ENCODE measurements at regions not wholly inside any gene's neighbourhood (a gene's known extent, or its start where the extent isn't known, plus 50 kb on each side); places are given as distances from the start of the nearest gene placed in this dataset.

DNA sequence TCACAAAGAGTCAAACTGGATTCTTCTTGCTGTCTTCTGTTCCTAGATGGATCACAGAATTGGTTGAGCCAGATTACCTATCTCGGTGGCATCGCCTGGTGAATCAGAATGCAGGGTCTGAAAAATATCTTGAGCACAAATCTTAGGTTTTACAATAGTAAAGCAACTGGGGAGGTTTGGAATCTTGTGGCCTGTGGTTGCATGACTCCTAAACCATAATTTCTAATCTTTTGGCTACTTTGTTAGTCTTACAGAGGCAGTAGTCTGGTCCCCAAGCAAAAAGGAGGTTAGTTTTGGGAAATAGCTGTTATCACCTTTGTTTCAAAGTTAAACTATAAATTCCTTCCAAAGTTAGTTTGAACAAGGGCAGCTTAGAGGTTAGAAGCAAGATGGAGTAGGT, 1488.5 kb upstream of the FLRT2 start:
- no peaks in the 10 kb centered on the region for H3K9me3 ChIP-seq (replicated peaks)
- H3K36me3 ChIP-seq: no peaks in the 10 kb centered on the region
- H3K27ac ChIP-seq: no peak overlapping the region
- H3K4me1 ChIP-seq (replicated peaks): no peaks in the 10 kb centered on the region
- DNase-seq (ENCODE audit: low read depth in 1 of 2, low spot score in 2 of 2): no peak
- H3K4me3 ChIP-seq: no peak overlapping the region
- H3K27me3 ChIP-seq (replicated peaks): no peaks in the 10 kb centered on the region

DNA sequence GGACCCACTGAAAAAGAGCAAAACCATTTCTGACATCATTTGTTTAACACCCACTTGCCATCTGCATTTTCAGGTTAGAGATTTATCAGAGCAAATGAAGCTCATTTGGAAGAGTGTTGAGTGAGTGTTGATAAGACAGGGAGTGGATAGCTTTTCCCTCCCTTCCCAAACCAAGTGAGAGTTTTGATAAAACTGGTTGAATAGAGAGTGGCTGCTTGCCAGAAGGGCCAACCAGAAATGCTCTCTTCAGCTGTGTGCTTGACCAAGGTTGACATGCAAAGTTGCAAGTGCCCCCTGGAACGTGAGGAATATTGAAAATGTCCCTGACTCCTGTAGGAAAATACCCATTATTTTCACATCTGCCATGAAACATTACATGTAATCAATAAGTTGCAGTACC, 1487.0 kb upstream of the FLRT2 start:
- Histone ChIP-seq H3K27ac (no peak overlapping the region), H3K4me3 (no peak overlapping the region), H3K27me3 (replicated peaks) (no peaks in the 10 kb centered on the region), H3K4me1 (replicated peaks) (no peaks in the 10 kb centered on the region), H3K36me3 (no peaks in the 10 kb centered on the region), H3K9me3 (replicated peaks) (no peaks in the 10 kb centered on the region)
- DNase-seq (ENCODE audit: low read depth in 1 of 2, low spot score in 2 of 2): no peak

DNA sequence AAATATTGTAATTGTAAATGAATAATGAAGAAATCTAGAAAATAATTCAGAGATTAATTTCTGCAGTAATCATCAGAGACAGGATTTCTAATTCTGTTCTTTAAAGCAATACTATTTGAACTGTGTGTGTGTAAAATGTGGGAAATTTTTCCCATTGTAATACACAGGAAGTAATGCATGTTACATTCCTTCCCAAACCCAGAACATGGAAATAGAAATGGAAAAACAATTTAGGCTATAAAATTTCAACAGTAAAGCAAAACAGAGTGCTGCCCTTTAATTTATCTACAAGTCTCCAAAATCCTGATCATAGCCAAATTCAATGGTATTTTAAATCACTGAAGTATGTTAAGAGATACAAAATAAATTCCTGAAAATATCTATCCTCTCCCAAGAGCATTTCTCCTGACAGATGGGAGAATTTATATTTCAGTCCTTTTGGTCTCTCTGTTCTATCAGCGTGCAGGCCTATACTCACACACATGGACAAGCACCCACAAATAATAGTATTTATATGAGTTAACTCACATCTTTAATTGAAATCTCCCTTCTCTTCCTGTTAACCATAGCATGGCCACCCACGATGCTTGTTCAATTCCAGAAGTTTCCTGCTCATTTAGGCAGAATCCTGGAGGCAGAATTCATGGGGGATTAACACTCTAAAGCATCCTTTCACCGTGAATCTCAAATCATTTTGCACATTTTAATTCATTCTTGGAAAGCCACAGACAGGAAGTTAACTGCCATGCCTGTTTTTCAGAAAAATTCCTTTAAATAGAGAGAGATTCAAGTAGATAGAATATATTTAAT, 1465.4 kb upstream of the FLRT2 start:
- Histone ChIP-seq H3K9me3 (replicated peaks) (no peaks in the 10 kb centered on the region), H3K4me3 (no peak overlapping the region), H3K4me1 (replicated peaks) (no peaks in the 10 kb centered on the region), H3K27ac (no peak overlapping the region), H3K36me3 (no peaks in the 10 kb centered on the region), H3K27me3 (replicated peaks) (no peaks in the 10 kb centered on the region)
- no peak for DNase-seq (ENCODE audit: low read depth in 1 of 2, low spot score in 2 of 2)

DNA sequence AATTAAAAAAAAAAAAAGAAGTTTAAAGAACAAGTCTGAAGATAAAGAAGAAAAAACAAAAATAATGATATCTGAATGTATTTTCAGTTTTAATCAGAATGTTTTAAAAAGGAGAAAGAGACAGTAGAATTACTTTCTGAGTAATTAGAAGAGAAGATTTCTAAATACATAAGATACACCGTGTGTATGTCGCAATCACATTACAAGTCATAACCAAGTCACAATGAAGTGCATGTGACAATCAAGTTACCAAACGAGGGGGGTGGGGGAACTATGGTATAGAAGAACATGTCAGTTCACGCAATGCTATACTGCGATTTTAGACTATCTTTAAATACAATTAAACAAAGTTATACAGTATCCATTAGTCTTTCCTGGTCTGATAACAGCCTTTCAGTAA, 1464.1 kb upstream of the FLRT2 start:
- Histone ChIP-seq H3K27me3 (replicated peaks) (no peaks in the 10 kb centered on the region), H3K36me3 (no peaks in the 10 kb centered on the region), H3K4me1 (replicated peaks) (no peaks in the 10 kb centered on the region), H3K4me3 (no peak overlapping the region), H3K9me3 (replicated peaks) (no peaks in the 10 kb centered on the region), H3K27ac (no peak overlapping the region)
- no peak for DNase-seq (ENCODE audit: low read depth in 1 of 2, low spot score in 2 of 2)

DNA sequence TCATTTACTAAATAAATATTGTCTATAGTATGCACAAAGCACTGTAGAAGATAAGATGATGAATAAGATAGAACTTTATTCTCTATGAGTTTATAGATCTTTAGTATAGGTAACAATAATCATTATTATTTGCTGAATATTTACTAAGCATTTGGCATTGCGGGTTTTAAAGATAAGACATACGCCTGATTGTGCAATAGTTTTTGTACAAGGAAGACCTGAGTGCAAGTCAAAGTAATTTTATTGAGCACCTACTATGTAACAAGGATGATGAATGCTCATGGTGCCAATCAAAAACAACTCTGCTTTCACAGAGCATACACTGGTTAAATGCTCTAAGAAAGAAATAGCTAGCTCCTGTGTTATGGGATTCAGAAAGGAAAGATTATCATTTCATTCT, 1461.7 kb upstream of the FLRT2 start:
- H3K4me3 ChIP-seq: no peak overlapping the region
- H3K27me3 ChIP-seq (replicated peaks): no peaks in the 10 kb centered on the region

DNA sequence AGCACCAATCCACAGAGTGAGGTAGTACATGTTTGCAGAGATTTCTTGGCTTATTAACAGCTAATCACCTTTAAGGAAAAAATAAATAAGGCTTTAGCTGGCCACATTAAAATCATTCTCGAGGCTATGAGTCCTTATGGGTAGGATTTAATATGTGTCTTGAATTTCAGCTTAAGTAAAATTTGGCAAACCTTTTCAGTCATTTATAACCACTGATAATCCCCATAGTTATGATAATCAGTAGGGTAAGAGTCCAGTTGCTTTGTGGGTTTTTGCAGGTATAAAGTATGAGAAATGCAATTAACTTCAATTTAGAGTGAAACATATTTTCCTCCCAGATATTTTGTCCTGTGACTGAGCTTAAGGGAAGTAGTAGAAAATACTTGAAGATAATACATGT, 1458.9 kb upstream of the FLRT2 start:
- no peaks in the 10 kb centered on the region for H3K9me3 ChIP-seq (replicated peaks)
- H3K27me3 ChIP-seq (replicated peaks): no peaks in the 10 kb centered on the region
- no peak overlapping the region for H3K27ac ChIP-seq
- DNase-seq (ENCODE audit: low read depth in 1 of 2, low spot score in 2 of 2): no peak
- no peaks in the 10 kb centered on the region for H3K4me1 ChIP-seq (replicated peaks)
- H3K36me3 ChIP-seq: no peaks in the 10 kb centered on the region
- H3K4me3 ChIP-seq: no peak overlapping the region

More for the DNA sequence above, 1461.7 kb upstream of the FLRT2 start:
- Histone ChIP-seq H3K36me3 (no peaks in the 10 kb centered on the region), H3K9me3 (replicated peaks) (no peaks in the 10 kb centered on the region), H3K4me1 (replicated peaks) (no peaks in the 10 kb centered on the region), H3K27ac (no peak overlapping the region)
- DNase-seq (ENCODE audit: low read depth in 1 of 2, low spot score in 2 of 2): no peak

DNA sequence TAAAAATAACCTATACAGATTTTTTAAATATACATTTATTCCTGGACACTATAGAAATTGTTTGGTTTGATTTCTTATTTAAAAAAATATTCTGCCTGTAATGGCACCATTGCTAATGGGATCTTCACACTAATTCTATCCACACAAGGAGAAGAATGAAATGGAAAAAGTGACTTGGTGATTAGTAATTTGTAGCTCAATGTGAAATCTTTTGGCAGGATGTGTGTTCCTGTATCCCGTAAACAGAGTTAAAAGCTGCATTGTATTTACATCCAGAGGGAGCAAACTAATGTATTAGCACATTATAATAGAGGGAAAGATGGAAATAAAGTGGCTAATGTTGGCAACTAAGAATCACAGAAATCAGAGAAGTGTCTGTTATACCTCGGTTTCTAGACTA, 1455.3 kb upstream of the FLRT2 start:
- no peak for DNase-seq (ENCODE audit: low read depth in 1 of 2, low spot score in 2 of 2)
- H3K27ac ChIP-seq: no peak overlapping the region
- H3K36me3 ChIP-seq: no peaks in the 10 kb centered on the region
- no peaks in the 10 kb centered on the region for H3K9me3 ChIP-seq (replicated peaks)
- H3K4me3 ChIP-seq: no peak overlapping the region
- H3K27me3 ChIP-seq (replicated peaks): no peaks in the 10 kb centered on the region
- H3K4me1 ChIP-seq (replicated peaks): no peaks in the 10 kb centered on the region

DNA sequence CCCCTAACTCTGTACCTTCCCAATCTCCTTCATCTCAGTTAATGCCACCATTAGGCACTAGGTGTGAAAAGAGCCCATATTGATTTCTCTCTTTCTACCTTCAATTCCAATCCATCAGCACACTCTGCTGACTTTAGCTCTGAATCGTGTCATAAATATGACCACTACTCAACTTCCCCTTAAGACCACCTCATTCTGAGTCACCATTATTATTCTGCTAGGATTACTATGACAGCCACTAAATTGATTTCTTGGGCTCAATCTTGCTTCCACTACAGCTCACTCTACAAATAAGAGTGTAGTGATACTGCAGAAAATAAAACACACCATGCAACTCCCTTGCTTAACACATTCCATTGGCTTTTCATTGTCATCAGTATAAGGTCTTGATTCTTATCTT, 1449.0 kb upstream of the FLRT2 start:
- Histone ChIP-seq H3K4me1 (replicated peaks) (no peaks in the 10 kb centered on the region), H3K4me3 (no peak overlapping the region)
- no peak for DNase-seq (ENCODE audit: low read depth in 1 of 2, low spot score in 2 of 2)

DNA sequence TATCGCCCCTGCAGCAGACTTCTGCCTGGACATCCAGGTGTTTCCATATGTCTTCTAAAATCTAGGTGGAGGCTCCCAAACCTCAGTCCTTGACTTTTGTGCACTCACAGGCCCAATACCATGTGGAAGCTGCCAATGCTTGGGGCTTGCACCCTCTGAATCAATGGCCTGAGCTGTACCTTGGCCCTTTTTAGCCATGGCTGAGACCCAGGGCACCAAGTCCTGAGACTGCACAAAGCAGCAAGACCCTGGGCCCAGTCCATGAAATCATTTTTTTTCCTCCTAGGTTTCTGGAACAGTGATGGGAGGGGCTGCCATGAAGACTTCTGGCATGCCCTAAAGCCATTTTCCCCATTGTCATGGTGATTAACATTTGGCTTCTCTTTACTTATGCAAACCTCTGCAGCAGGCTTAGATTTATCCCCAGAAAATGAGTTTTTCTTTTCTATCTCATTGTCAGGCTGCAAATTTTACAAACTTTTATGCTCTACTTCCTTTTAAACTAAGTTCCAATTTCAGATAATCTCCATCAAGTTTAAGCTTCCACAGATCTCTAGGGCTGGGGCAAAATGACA, 1445.8 kb upstream of the FLRT2 start:
- H3K27ac ChIP-seq: no peak overlapping the region

More for the DNA sequence above, 1449.0 kb upstream of the FLRT2 start:
- H3K36me3 ChIP-seq: no peaks in the 10 kb centered on the region
- H3K9me3 ChIP-seq (replicated peaks): no peaks in the 10 kb centered on the region
- H3K27ac ChIP-seq: no peak overlapping the region
- H3K27me3 ChIP-seq (replicated peaks): no peaks in the 10 kb centered on the region

DNA sequence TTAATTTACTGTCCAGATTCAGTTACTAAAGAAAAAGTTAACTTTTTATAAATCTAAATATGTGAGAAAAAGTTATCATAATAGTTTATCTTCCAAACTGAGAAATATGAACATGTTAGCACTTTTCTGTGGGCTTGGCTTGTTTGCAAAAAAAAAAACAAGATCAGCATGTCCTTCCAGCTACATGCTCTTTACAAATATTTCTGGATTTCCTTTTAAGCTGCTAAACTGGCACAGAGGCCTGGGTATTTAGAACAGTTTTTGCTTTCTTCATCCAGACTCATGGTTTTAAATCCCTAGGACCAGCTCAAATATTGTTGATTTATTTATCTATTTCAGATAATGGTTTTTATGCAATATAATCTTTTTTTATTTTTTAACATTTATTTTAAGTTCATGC, 1444.5 kb upstream of the FLRT2 start:
- Histone ChIP-seq H3K4me3 (no peak overlapping the region), H3K9me3 (replicated peaks) (no peaks in the 10 kb centered on the region), H3K27me3 (replicated peaks) (no peaks in the 10 kb centered on the region), H3K4me1 (replicated peaks) (no peaks in the 10 kb centered on the region), H3K36me3 (no peaks in the 10 kb centered on the region), H3K27ac (no peak overlapping the region)
- no peak for DNase-seq (ENCODE audit: low read depth in 1 of 2, low spot score in 2 of 2)

More for the DNA sequence above, 1445.8 kb upstream of the FLRT2 start:
- Histone ChIP-seq H3K4me3 (no peak overlapping the region), H3K27me3 (replicated peaks) (no peaks in the 10 kb centered on the region), H3K4me1 (replicated peaks) (no peaks in the 10 kb centered on the region), H3K9me3 (replicated peaks) (no peaks in the 10 kb centered on the region), H3K36me3 (no peaks in the 10 kb centered on the region)
- DNase-seq (ENCODE audit: low read depth in 1 of 2, low spot score in 2 of 2): no peak

DNA sequence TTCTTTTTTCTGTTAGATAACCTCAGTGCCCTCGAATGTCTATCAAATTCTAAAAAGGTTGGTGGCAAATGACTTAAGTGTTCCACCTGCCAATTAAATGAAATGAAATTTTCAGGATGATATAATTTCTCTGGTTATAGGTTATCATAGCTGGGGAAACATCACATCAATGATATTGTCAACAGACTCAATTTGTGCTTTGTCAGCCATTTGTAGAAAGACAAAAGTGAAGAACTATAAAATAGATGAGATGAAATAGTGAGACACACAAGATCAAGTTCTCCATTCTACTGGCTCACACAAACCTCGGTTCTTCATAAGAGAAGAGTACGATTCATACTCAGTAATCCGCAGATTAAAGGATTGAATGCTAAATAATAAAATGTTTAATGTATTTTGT, 1443.2 kb upstream of the FLRT2 start:
- Histone ChIP-seq H3K36me3 (no peaks in the 10 kb centered on the region), H3K27ac (no peak overlapping the region), H3K27me3 (replicated peaks) (no peaks in the 10 kb centered on the region), H3K4me1 (replicated peaks) (no peaks in the 10 kb centered on the region), H3K4me3 (no peak overlapping the region), H3K9me3 (replicated peaks) (no peaks in the 10 kb centered on the region)
- DNase-seq (ENCODE audit: low read depth in 1 of 2, low spot score in 2 of 2): no peak

DNA sequence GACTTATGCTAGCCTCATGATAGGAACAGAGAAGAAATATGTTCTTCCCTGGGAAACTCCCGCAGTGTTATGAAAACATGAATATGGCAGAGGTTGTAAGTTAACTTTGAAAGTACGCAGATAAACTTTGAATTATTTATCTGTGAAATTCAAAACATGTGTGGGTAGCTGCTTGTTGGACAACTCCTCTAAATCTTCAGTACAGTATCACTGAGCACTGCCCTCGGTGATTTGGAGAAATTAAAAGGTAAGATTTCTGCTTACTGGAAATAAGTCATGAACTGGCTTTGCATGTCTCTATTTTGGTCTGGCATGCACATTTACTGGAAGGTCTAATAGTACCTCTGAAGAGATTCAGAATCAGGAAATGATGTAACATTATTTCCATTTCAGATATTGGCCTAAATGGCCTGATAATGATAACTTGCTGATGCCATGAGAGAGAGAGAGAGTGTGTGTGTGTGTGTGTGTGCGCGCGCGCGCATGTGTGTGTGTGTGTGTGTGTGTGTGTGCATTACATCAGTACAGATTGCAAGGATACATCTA, 1441.9 kb upstream of the FLRT2 start:
- Histone ChIP-seq H3K36me3 (no peaks in the 10 kb centered on the region), H3K4me3 (no peak overlapping the region), H3K4me1 (replicated peaks) (no peaks in the 10 kb centered on the region), H3K27ac (no peak overlapping the region), H3K27me3 (replicated peaks) (no peaks in the 10 kb centered on the region), H3K9me3 (replicated peaks) (no peaks in the 10 kb centered on the region)
- DNase-seq (ENCODE audit: low read depth in 1 of 2, low spot score in 2 of 2): no peak

DNA sequence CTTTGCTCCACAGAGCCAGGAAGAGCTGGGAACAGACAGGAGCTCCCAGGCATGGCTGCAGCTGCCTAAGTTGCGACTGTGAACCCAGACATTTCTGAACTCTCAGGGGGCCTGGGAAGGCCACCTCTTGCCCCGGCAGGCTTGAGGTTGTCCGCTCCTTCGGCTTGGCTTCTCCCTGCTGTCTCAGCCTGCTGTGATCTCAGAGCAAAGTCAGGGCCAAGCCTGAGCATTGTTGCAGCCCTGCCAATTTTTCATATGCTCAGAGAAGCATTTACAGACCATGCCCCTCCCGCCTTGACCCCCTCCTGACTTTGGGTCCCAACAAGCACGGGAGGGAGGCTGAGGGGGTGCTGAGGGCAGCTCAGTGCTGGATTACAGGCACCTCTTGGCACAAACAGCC, 1439.1 kb upstream of the FLRT2 start:
- DNase-seq (ENCODE audit: low read depth in 1 of 2, low spot score in 2 of 2): no peak
- Histone ChIP-seq H3K4me3 (no peak overlapping the region), H3K36me3 (no peaks in the 10 kb centered on the region), H3K27ac (no peak overlapping the region), H3K9me3 (replicated peaks) (no peaks in the 10 kb centered on the region), H3K27me3 (replicated peaks) (no peaks in the 10 kb centered on the region), H3K4me1 (replicated peaks) (no peaks in the 10 kb centered on the region)

DNA sequence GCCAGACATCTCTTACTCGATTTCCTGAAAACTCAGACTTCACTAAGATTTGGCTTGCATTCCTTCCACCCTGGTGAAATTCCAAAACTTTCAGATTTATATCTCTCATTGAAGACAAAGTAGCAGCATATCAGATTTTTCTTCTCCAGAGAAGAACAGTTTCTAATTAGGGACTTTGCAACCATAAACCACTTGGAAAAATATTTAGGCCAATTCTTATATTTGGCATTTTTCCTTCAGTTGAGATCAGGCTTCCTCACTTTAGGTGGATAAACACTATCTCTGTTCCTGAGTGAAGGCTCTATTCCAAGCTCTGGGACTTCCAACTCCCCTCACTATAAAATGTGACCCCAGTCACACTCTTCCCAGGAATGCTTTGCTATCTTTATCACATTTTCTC, 1434.3 kb upstream of the FLRT2 start:
- DNase-seq (ENCODE audit: low read depth in 1 of 2, low spot score in 2 of 2): no peak
- Histone ChIP-seq H3K9me3 (replicated peaks) (no peaks in the 10 kb centered on the region), H3K27me3 (replicated peaks) (no peaks in the 10 kb centered on the region), H3K36me3 (no peaks in the 10 kb centered on the region), H3K4me3 (no peak overlapping the region), H3K27ac (no peak overlapping the region), H3K4me1 (replicated peaks) (no peaks in the 10 kb centered on the region)
